NCI-H146 treated with DMSO at 0.1 percent for 48 hours (cell line): ENCODE measurements at regions not wholly inside any gene's neighbourhood (a gene's known extent, or its start where the extent isn't known, plus 50 kb on each side); places are given as distances from the start of the nearest gene placed in this dataset.

ENCODE experiments used
- DNase-seq: peaks from one replicate; lab custom pipeline; 2025; ENCODE audit not compliant: unreplicated experiment; lab: John Stamatoyannopoulos, UW

- no peak for DNase-seq
These were observed 960.9 kb upstream of the FAT3 start for GRCh38 chr11:91263496-91264365.

DNA sequence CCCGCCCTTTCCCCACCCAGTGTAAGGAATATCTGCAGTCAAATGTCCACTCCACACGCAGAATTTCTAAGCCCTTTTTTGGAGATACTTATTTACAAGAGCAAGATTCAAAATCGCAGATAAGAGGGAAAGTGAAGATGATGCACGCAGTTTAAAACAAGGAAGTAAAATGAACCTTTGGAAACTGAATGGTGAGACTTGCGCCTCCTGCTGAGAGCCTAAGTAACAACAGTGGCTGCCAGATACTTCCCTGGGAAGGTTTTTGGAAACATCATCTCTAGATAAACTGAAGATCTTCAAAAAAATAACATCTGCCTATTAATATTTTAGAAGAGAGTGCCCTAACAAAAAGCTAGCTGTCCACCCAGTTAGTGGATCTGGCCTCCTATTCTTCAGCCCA is 963.1 kb upstream of the FAT3 start:
- DNase-seq, result no peak

- DNase-seq, result no peak
These were observed 965.7 kb upstream of the FAT3 start for GRCh38 chr11:91258876-91259275.

DNA sequence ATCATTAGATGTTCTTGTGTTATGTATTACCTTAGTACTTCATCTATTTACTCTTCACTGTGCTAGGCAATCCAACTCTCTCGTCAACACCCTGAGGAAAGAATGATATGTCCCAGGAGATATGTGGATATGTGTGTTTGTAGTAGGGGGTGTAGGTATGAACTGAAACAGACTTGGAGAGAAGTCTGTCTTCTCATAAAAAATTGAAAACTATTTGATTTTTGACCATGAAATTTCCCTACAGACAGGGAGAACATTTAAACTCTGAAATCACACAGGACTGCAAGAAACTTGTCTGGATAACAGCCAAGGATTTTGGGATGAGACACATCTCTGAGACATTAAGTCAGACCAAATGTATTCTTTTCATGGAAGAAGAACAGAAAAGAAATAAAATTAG is 967.0 kb upstream of the FAT3 start:
- DNase-seq, result no peak

GRCh38 chr11:91248199-91248807 is 976.3 kb upstream of the FAT3 start:
- no peak for DNase-seq

GRCh38 chr11:91247009-91247735 is 977.4 kb upstream of the FAT3 start:
- DNase-seq, result no peak

GRCh38 chr11:91244912-91245311 is 979.7 kb upstream of the FAT3 start:
- DNase-seq, result no peak

DNA sequence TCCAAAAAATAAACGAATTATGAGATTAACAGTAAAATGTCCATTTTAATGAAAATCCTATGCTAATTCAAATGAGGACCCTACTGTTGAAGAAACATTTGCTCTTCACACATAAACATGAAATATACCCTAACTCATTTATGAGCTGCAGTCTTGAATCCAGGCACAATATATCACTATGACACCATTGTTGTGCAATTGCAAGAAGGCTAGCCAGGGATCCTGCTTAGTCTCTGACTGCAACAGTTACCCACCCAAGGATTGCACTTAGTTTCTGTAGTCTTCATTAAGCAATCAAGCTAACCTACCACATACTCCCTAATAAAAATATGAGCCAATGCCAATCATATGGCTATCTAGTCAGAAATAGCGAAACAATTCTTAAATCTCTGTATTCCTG is 981.0 kb upstream of the FAT3 start:
- no peak for DNase-seq

- no peak for DNase-seq
These were observed 981.6 kb upstream of the FAT3 start for GRCh38 chr11:91243051-91243450.

GRCh38 chr11:91241226-91241625 is 983.4 kb upstream of the FAT3 start:
- no peak for DNase-seq

- no peak for DNase-seq
These were observed 985.3 kb upstream of the FAT3 start for GRCh38 chr11:91239359-91239758.

- DNase-seq, result no peak
These were observed 993.4 kb upstream of the FAT3 start for GRCh38 chr11:91231226-91231625.

DNA sequence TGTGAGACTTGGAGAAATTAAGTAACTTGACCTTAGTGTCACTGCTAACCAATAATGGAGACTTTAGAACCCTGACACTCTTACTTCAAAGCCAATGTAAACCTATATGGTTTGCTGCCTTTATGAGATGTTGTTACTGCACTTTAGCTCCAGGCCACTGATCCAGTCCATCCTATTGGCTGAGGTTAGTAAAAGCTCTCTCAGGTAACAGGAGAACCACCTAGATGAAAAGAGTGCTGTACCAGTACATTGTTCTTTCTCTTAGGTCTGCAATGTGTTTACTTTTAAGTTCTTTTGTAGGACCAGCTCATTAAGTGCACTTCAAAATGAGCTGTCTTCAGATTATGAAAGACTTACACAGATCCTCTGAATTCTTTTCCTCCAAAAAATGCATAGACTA is 994.0 kb upstream of the FAT3 start:
- DNase-seq, result no peak

DNA sequence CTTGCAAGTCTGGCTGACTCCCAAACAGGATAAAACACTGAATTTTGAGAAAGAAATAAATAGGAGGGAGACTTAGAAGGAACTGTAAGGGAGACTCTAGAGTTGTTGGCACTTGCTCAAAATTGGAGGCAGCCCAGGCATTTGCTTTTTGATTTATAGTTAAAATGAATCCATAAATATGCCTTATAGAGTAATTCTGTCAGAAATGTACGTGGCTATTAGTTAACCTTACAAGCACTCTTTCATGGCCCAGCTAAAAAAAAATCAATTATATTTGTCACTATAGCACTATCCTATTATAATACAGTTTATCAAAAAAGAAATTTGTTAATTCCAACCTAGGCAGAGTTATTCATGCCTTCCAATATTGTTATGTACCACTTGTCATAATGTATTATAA is 1000.0 kb upstream of the CHORDC1 start:
- no peak for DNase-seq

GRCh38 chr11:91220476-91221202 is 997.8 kb upstream of the CHORDC1 start:
- no peak for DNase-seq

DNA sequence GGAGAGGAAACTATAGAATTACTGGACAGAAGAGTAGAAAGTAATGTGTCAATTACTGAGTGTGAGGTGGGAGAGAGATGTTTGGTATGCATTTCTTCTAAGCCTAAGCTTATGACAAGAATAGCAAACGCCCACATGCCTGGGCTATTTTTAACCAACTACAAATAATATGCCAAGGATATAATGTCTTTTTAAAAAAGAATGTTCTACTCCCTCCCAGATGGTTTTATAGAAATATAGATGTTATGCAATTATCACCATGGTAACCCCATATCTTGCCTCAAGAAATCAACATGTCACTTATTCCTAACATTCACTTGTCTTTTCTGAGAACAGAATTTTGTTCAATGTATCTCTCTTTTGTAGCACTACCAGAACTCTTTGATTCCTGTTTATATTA is 996.7 kb upstream of the CHORDC1 start:
- DNase-seq, result no peak

- no peak for DNase-seq
These were observed 986.9 kb upstream of the CHORDC1 start for GRCh38 chr11:91209751-91210150.

- no peak for DNase-seq
These were observed 986.5 kb upstream of the CHORDC1 start for GRCh38 chr11:91209306-91209705.

GRCh38 chr11:91199866-91200265 is 977.0 kb upstream of the CHORDC1 start:
- DNase-seq, result no peak

DNA sequence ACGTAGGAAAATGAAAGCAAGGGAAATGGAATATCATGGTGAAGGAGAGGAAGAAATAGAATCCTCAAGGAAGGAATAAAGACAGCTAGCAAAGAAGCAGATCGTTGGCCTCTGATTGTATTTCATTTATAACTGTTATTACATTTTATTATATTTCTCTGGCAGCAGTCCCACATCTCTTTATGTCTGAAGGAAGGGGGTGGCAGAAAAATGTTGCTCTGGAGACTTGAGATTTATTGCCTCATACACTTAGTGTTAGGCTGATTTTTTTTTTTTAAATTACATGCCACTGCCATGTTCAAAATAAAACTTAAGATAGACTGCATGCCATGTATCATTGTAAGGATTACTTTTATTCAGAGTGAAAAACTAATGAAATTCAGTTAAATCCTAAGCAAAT is 971.7 kb upstream of the CHORDC1 start:
- no peak for DNase-seq

GRCh38 chr11:91188484-91188883 is 965.6 kb upstream of the CHORDC1 start:
- no peak for DNase-seq
